ENCODE measurements at regions not wholly inside any gene's neighbourhood (a gene's known extent, or its start where the extent isn't known, plus 50 kb on each side); places are given as distances from the start of the nearest gene placed in this dataset.

DNA sequence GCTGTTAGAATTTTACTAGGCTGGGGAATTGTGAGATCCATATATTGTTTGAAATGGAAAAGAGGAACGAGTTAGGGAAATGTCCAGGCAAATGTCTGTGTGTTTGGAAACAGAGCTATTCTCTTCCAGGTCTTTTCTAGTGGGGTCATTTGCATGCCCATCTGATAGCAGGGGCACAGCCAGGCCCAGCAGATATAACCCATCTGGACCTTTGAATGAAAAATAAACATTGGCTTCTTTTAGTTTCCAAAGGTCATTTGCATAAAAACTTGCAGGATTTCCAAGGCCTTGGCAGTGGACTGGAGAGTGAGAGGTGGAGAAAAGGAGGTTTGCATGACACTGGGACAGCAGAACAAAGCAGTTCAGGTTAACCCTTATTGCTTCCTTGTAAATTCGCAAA is 188.0 kb upstream of the GPR26 start:
- no peak overlapping the region for H3K4me3 Mint-ChIP-seq (ENCODE audit: low read depth)
- peaks cover 12% of the 10 kb centered on the region for H3K27me3 Mint-ChIP-seq
- H3K27ac Mint-ChIP-seq: peak overlapping the region; percentile 57
- H3K4me1 Mint-ChIP-seq (ENCODE audit: low read depth): peaks cover 10% of the 10 kb centered on the region
- DNase-seq (ENCODE audit: low spot score, unreplicated experiment): no peak
- H3K9me3 Mint-ChIP-seq (ENCODE audit: low read depth): no peaks in the 10 kb centered on the region
- H3K36me3 Mint-ChIP-seq (ENCODE audit: insufficient read depth): no peaks in the 10 kb centered on the region
- TF ChIP-seq, protein P1, sequence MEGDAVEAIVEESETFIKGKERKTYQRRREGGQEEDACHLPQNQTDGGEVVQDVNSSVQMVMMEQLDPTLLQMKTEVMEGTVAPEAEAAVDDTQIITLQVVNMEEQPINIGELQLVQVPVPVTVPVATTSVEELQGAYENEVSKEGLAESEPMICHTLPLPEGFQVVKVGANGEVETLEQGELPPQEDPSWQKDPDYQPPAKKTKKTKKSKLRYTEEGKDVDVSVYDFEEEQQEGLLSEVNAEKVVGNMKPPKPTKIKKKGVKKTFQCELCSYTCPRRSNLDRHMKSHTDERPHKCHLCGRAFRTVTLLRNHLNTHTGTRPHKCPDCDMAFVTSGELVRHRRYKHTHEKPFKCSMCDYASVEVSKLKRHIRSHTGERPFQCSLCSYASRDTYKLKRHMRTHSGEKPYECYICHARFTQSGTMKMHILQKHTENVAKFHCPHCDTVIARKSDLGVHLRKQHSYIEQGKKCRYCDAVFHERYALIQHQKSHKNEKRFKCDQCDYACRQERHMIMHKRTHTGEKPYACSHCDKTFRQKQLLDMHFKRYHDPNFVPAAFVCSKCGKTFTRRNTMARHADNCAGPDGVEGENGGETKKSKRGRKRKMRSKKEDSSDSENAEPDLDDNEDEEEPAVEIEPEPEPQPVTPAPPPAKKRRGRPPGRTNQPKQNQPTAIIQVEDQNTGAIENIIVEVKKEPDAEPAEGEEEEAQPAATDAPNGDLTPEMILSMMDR (IDR thresholded peaks at IDR 0.05; ENCODE audit: unreplicated experiment): no peak

DNA sequence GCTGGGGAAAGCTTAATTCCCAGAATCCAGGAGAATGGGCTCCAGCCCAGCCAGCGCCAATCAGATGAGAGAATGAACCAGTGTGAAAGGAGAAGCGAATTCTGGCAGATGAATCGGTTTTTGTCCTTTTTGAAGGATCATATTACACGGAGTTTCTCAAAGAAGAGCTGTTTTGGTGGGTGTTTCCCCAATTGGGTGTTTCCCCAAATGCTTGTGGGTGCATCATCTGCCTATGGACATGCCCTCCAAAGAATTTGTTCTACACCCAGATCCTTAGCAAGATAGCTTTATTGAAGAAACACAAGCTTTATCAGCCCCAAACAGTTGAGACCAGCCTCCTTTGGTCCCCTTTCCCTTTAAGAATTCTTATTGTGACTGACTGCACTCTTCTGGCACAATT is 186.5 kb upstream of the GPR26 start:
- TF ChIP-seq, protein P1 (IDR thresholded peaks at IDR 0.05; ENCODE audit: unreplicated experiment): no peak
- Mint-ChIP-seq H3K4me1 (ENCODE audit: low read depth) (peaks cover 9% of the 10 kb centered on the region), H3K36me3 (ENCODE audit: insufficient read depth) (no peaks in the 10 kb centered on the region), H3K4me3 (ENCODE audit: low read depth) (no peak overlapping the region), H3K27ac (no peak overlapping the region), H3K9me3 (ENCODE audit: low read depth) (no peaks in the 10 kb centered on the region), H3K27me3 (peaks cover 6% of the 10 kb centered on the region)
- no peak for DNase-seq (ENCODE audit: low spot score, unreplicated experiment)

GRCh38 chr10:123480344-123480743 is 185.8 kb upstream of the GPR26 start:
- Mint-ChIP-seq H3K36me3 (ENCODE audit: insufficient read depth) (no peaks in the 10 kb centered on the region), H3K4me3 (ENCODE audit: low read depth) (no peak overlapping the region), H3K27me3 (peaks cover 4% of the 10 kb centered on the region), H3K4me1 (ENCODE audit: low read depth) (peaks cover 9% of the 10 kb centered on the region), H3K9me3 (ENCODE audit: low read depth) (no peaks in the 10 kb centered on the region), H3K27ac (no peak overlapping the region)
- TF ChIP-seq, protein P1 (IDR thresholded peaks at IDR 0.05; ENCODE audit: unreplicated experiment): no peak
- DNase-seq (ENCODE audit: low spot score, unreplicated experiment): no peak

- Mint-ChIP-seq H3K36me3 (ENCODE audit: insufficient read depth) (no peaks in the 10 kb centered on the region), H3K9me3 (ENCODE audit: low read depth) (no peaks in the 10 kb centered on the region), H3K4me1 (ENCODE audit: low read depth) (peaks cover 11% of the 10 kb centered on the region), H3K27ac (no peak overlapping the region), H3K27me3 (peaks cover 4% of the 10 kb centered on the region), H3K4me3 (ENCODE audit: low read depth) (no peak overlapping the region)
- DNase-seq (ENCODE audit: low spot score, unreplicated experiment): no peak
- TF ChIP-seq, protein P1 (IDR thresholded peaks at IDR 0.05; ENCODE audit: unreplicated experiment): no peak
These were observed 185.3 kb upstream of the GPR26 start for GRCh38 chr10:123480845-123481244.

DNA sequence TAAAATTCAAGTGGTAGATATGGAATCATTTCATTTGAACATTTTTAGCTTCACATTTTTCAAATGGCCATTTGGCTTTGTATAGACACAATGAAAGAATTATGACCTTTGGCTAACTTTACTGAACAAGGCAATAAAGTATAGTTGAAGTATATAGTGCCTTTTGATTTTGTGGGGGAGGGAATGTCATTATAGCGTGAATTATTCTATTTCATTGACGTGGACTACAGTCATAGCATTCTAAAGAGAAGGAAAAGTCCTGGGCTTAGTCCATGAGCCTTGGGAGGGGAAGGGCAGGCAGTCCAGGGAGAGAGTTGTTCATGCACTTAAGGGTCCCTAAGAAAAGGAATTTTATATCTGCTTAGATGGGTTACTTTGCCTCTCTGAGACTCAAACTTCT is 181.4 kb upstream of the GPR26 start:
- H3K4me1 Mint-ChIP-seq (ENCODE audit: low read depth): peaks cover 3% of the 10 kb centered on the region
- peaks cover 4% of the 10 kb centered on the region for H3K27me3 Mint-ChIP-seq
- TF ChIP-seq, protein P1 (IDR thresholded peaks at IDR 0.05; ENCODE audit: unreplicated experiment): no peak
- no peak overlapping the region for H3K4me3 Mint-ChIP-seq (ENCODE audit: low read depth)
- H3K27ac Mint-ChIP-seq: no peak overlapping the region
- no peaks in the 10 kb centered on the region for H3K36me3 Mint-ChIP-seq (ENCODE audit: insufficient read depth)
- DNase-seq (ENCODE audit: low spot score, unreplicated experiment): no peak
- no peaks in the 10 kb centered on the region for H3K9me3 Mint-ChIP-seq (ENCODE audit: low read depth)

All from progenitor cell of endocrine pancreas (in vitro differentiated cells).